CD4-positive, alpha-beta memory T cell (primary cell): ENCODE measurements at regions not wholly inside any gene's neighbourhood (a gene's known extent, or its start where the extent isn't known, plus 50 kb on each side); places are given as distances from the start of the nearest gene placed in this dataset.

ENCODE experiments used
- CTCF ChIA-PET: fragments of 350-600 bp; sonication (Branson Sonifier 250); formaldehyde crosslinking; loops from one replicate; lab custom pipeline; 2021; ENCODE audit warnings: inconsistent platforms; ENCODE audit not compliant: partially characterized antibody; lab: Charles Lee
- POLR2A ChIA-PET: fragments of 350-600 bp; sonication (Branson Sonifier 250); formaldehyde crosslinking; loops from one replicate; lab custom pipeline; 2021; ENCODE audit not compliant: partially characterized antibody; lab: Charles Lee
- DNase-seq, 5 donors: peaks; one replicate each; pipeline versions ENCODE4 v3.0.0 to v3.0.0-alpha.2; 2020 to 2022; ENCODE audit warnings: mixed read lengths in 1 of 5
- H3K27ac ChIP-seq: one replicate; pipeline ENCODE4 v1.7.0; 2013; ENCODE audit warnings: low read depth, low read length
- H3K27me3 ChIP-seq: 2 replicates; pipeline ENCODE4 v1.7.0; 2013; ENCODE audit warnings: mild to moderate bottlenecking, low read length, moderate library complexity; ENCODE audit not compliant: insufficient read depth
- H3K36me3 ChIP-seq: 2 replicates; pipeline ENCODE4 v1.7.0; 2013; ENCODE audit warnings: mild to moderate bottlenecking, low read length, moderate library complexity; ENCODE audit not compliant: insufficient read depth
- H3K4me1 ChIP-seq: 2 replicates; pipeline ENCODE4 v1.7.0; 2013; ENCODE audit warnings: mild to moderate bottlenecking, low read length, moderate library complexity; ENCODE audit not compliant: insufficient read depth
- H3K4me3 ChIP-seq, 2 donors: one replicate each; pipeline ENCODE4 v1.7.0; 2013; ENCODE audit warnings: low read length in 2 of 2, mild to moderate bottlenecking in 1 of 2
- H3K9me3 ChIP-seq, 2 donors: one replicate each; pipeline ENCODE4 v1.7.0; 2013; ENCODE audit warnings: low read length in 2 of 2, control low read depth in 1 of 2; ENCODE audit not compliant: control insufficient read depth in 1 of 2
- H3K27ac Mint-ChIP-seq, 7 donors: one replicate each; pipeline ENCODE4 v1.8.0; 2020 to 2021; ENCODE audit warnings: mixed read lengths in 7 of 7, mild to moderate bottlenecking in 6 of 7, inconsistent platforms in 3 of 7, moderate library complexity in 3 of 7
- H3K27me3 Mint-ChIP-seq, 2 donors: one replicate each; pipeline ENCODE4 v1.8.0; 2020 to 2021; ENCODE audit warnings: mixed read lengths in 2 of 2
- H3K36me3 Mint-ChIP-seq, 2 donors: one replicate each; pipeline ENCODE4 v1.8.0; 2020 to 2021; ENCODE audit warnings: mixed read lengths in 2 of 2, inconsistent platforms in 1 of 2, mild to moderate bottlenecking in 1 of 2
- H3K4me1 Mint-ChIP-seq, 4 donors: one replicate each; pipeline ENCODE4 v1.8.0; 2020 to 2021; ENCODE audit warnings: mixed read lengths in 4 of 4, mild to moderate bottlenecking in 1 of 4
- H3K4me3 Mint-ChIP-seq, 8 donors: one replicate each; pipeline ENCODE4 v1.8.0; 2020 to 2021; ENCODE audit warnings: mixed read lengths in 8 of 8, mild to moderate bottlenecking in 7 of 8, moderate library complexity in 6 of 8, inconsistent platforms in 3 of 8
- H3K9me3 Mint-ChIP-seq, 8 donors: one replicate each; pipeline ENCODE4 v1.8.0; 2020 to 2021; ENCODE audit warnings: mixed read lengths in 8 of 8, mild to moderate bottlenecking in 5 of 8, inconsistent platforms in 3 of 8, moderate library complexity in 1 of 8
- intact Hi-C: fragments of 100-400 bp; cut with micrococcal nuclease; formaldehyde crosslinking; loops from one replicate; pipeline ENCODE4 v1.15.1; 2023

GRCh38 chr12:18165422-18165871, 75.5 kb upstream of the RERGL start:
- intact Hi-C loops = no loop called here
- no peaks in the 10 kb centered on the region for H3K27me3 ChIP-seq
- no peaks in the 10 kb centered on the region for H3K36me3 Mint-ChIP-seq
- POLR2A ChIA-PET = no interaction called here
- peak in 4 of 5 donors; percentile 1 to 3 (median 2) for DNase-seq
- CTCF ChIA-PET = interaction anchor here (0.6 to 0.8 kb wide), 2 partner anchors 12 to 97 kb away, joined by 3 read pairs; no protein-coding TSS in a partner anchor
- H3K4me1 ChIP-seq = peaks cover 10% of the 10 kb centered on the region
- no peaks in the 10 kb centered on the region for H3K27me3 Mint-ChIP-seq
- peak overlapping the region; percentile 8 for H3K27ac ChIP-seq
- H3K9me3 ChIP-seq = no peaks in the 10 kb centered on the region
- no peaks in the 10 kb centered on the region for H3K36me3 ChIP-seq
- no peak overlapping the region for H3K4me3 ChIP-seq
- peak overlapping the region; percentile 66 to 81 (median 74) for H3K4me3 Mint-ChIP-seq
- H3K4me1 Mint-ChIP-seq = peaks cover 8 to 15% (median 9%) of the 10 kb centered on the region in 4 donors
- peak overlapping the region in 6 of 7 donors; percentile 28 to 85 (median 36) for H3K27ac Mint-ChIP-seq
- H3K9me3 Mint-ChIP-seq = peaks cover 0 to 2% (median 0%) of the 10 kb centered on the region in 8 donors

GRCh38 chr12:18160901-18161300, 70.9 kb upstream of the RERGL start:
- H3K9me3 ChIP-seq = no peaks in the 10 kb centered on the region
- H3K4me1 ChIP-seq = peaks cover 8% of the 10 kb centered on the region
- DNase-seq = no peak
- no peaks in the 10 kb centered on the region for H3K36me3 Mint-ChIP-seq
- ChIA-PET POLR2A (no interaction called here), CTCF (no interaction called here)
- H3K27ac ChIP-seq = no peak overlapping the region
- peaks cover 0 to 3% (median 0%) of the 10 kb centered on the region in 8 donors for H3K9me3 Mint-ChIP-seq
- intact Hi-C loops = no loop called here
- no peak overlapping the region for H3K4me3 ChIP-seq
- no peak overlapping the region for H3K4me3 Mint-ChIP-seq
- H3K27me3 Mint-ChIP-seq = no peaks in the 10 kb centered on the region
- H3K4me1 Mint-ChIP-seq = peaks cover 7 to 13% (median 9%) of the 10 kb centered on the region in 4 donors
- no peak overlapping the region for H3K27ac Mint-ChIP-seq
- no peaks in the 10 kb centered on the region for H3K27me3 ChIP-seq
- H3K36me3 ChIP-seq = no peaks in the 10 kb centered on the region

- Mint-ChIP-seq H3K4me1 (peaks cover 0 to 3% (median 2%) of the 10 kb centered on the region in 4 donors), H3K4me3 (no peak overlapping the region), H3K36me3 (no peaks in the 10 kb centered on the region), H3K27ac (no peak overlapping the region), H3K27me3 (no peaks in the 10 kb centered on the region), H3K9me3 (peaks cover 0 to 3% (median 0%) of the 10 kb centered on the region in 8 donors)
- DNase-seq = peak in 4 of 5 donors; percentile 10 to 38 (median 22)
- ChIA-PET POLR2A (no interaction called here), CTCF (interaction anchor here (0.7 to 2.2 kb wide), 5 partner anchors 8 to 1027 kb away, joined by 3 to 8 read pairs (median 6); no protein-coding TSS in a partner anchor)
- Histone ChIP-seq H3K27ac (no peak overlapping the region), H3K27me3 (no peaks in the 10 kb centered on the region), H3K36me3 (no peaks in the 10 kb centered on the region), H3K4me3 (no peak overlapping the region), H3K4me1 (no peaks in the 10 kb centered on the region), H3K9me3 (no peaks in the 10 kb centered on the region)
- intact Hi-C loops = no loop called here
Measured at GRCh38 chr12:18158774-18159557, 69.0 kb upstream of the RERGL start.

GRCh38 chr12:18153826-18154225, 63.8 kb upstream of the RERGL start:
- DNase-seq = no peak
- Mint-ChIP-seq H3K4me1 (no peaks in the 10 kb centered on the region), H3K27me3 (peaks cover 0 to 1% of the 10 kb centered on the region in 2 donors), H3K27ac (no peak overlapping the region), H3K36me3 (no peaks in the 10 kb centered on the region), H3K4me3 (no peak overlapping the region), H3K9me3 (peaks cover 0 to 3% (median 0%) of the 10 kb centered on the region in 8 donors)
- Histone ChIP-seq H3K4me1 (no peaks in the 10 kb centered on the region), H3K27me3 (no peaks in the 10 kb centered on the region), H3K4me3 (no peak overlapping the region), H3K27ac (no peak overlapping the region), H3K9me3 (no peaks in the 10 kb centered on the region), H3K36me3 (no peaks in the 10 kb centered on the region)
- ChIA-PET POLR2A (no interaction called here), CTCF (interaction anchor here (0.8 to 1.2 kb wide), 2 partner anchors 11 to 12 kb away, joined by 3 to 4 read pairs; no protein-coding TSS in a partner anchor)
- intact Hi-C loops = no loop called here

GRCh38 chr12:18151036-18151435, 61.0 kb upstream of the RERGL start:
- H3K9me3 ChIP-seq = no peaks in the 10 kb centered on the region
- no peak overlapping the region for H3K4me3 ChIP-seq
- no peaks in the 10 kb centered on the region for H3K4me1 Mint-ChIP-seq
- no peak for DNase-seq
- peaks cover 0 to 1% of the 10 kb centered on the region in 2 donors for H3K27me3 Mint-ChIP-seq
- CTCF ChIA-PET = interaction anchor here (1.1 to 1.2 kb wide), 2 partner anchors 9 to 14 kb away, joined by 3 to 8 read pairs; no protein-coding TSS in a partner anchor
- H3K9me3 Mint-ChIP-seq = peaks cover 0 to 3% (median 0%) of the 10 kb centered on the region in 8 donors
- H3K36me3 ChIP-seq = no peaks in the 10 kb centered on the region
- no peak overlapping the region for H3K4me3 Mint-ChIP-seq
- POLR2A ChIA-PET = no interaction called here
- H3K27ac ChIP-seq = no peak overlapping the region
- no peaks in the 10 kb centered on the region for H3K36me3 Mint-ChIP-seq
- H3K4me1 ChIP-seq = no peaks in the 10 kb centered on the region
- no peaks in the 10 kb centered on the region for H3K27me3 ChIP-seq
- H3K27ac Mint-ChIP-seq = no peak overlapping the region
- intact Hi-C loops = no loop called here

- H3K4me3 ChIP-seq = no peak overlapping the region
- H3K27ac ChIP-seq = no peak overlapping the region
- no peak overlapping the region for H3K27ac Mint-ChIP-seq
- ChIA-PET POLR2A (no interaction called here), CTCF (no interaction called here)
- H3K4me1 ChIP-seq = no peaks in the 10 kb centered on the region
- H3K4me3 Mint-ChIP-seq = no peak overlapping the region
- H3K9me3 Mint-ChIP-seq = peaks cover 0 to 3% (median 0%) of the 10 kb centered on the region in 8 donors
- no peaks in the 10 kb centered on the region for H3K27me3 ChIP-seq
- DNase-seq = no peak
- no peaks in the 10 kb centered on the region for H3K9me3 ChIP-seq
- H3K4me1 Mint-ChIP-seq = no peaks in the 10 kb centered on the region
- no peaks in the 10 kb centered on the region for H3K36me3 Mint-ChIP-seq
- intact Hi-C loops = no loop called here
- peaks cover 1 to 2% of the 10 kb centered on the region in 2 donors for H3K27me3 Mint-ChIP-seq
- H3K36me3 ChIP-seq = no peaks in the 10 kb centered on the region
Measured at GRCh38 chr12:18148961-18149360, 59.0 kb upstream of the RERGL start.

- CTCF ChIA-PET = no interaction called here
- H3K4me1 Mint-ChIP-seq = no peaks in the 10 kb centered on the region
Measured at GRCh38 chr12:18146363-18146762, 56.4 kb upstream of the RERGL start.

More at GRCh38 chr12:18146363-18146762, 56.4 kb upstream of the RERGL start:
- Mint-ChIP-seq H3K9me3 (peaks cover 0 to 3% (median 0%) of the 10 kb centered on the region in 8 donors), H3K36me3 (no peaks in the 10 kb centered on the region), H3K27ac (no peak overlapping the region), H3K27me3 (peaks cover 1 to 5% of the 10 kb centered on the region in 2 donors), H3K4me3 (no peak overlapping the region)
- no peak for DNase-seq
- Histone ChIP-seq H3K4me1 (no peaks in the 10 kb centered on the region), H3K9me3 (no peaks in the 10 kb centered on the region), H3K36me3 (no peaks in the 10 kb centered on the region), H3K27ac (no peak overlapping the region), H3K4me3 (no peak overlapping the region), H3K27me3 (no peaks in the 10 kb centered on the region)
- intact Hi-C loops = no loop called here
- POLR2A ChIA-PET = no interaction called here
